ENCODE measurements at regions not wholly inside any gene's neighbourhood (a gene's known extent, or its start where the extent isn't known, plus 50 kb on each side); places are given as distances from the start of the nearest gene placed in this dataset.

GRCh38 chr1:72777918-72778317 is 495.6 kb upstream of the NEGR1 start:
- no peaks in the 10 kb centered on the region for H3F3A ChIP-seq (ENCODE audit: insufficient read depth)
- H3K36me3 ChIP-seq (ENCODE audit: low read length): no peaks in the 10 kb centered on the region
- H4K20me1 ChIP-seq (ENCODE audit: low read depth, low read length): no peaks in the 10 kb centered on the region
- H3K4me2 ChIP-seq (ENCODE audit: low read depth, low read length, poor library complexity, severe bottlenecking): no peak overlapping the region
- no peaks in the 10 kb centered on the region for H3K9me2 ChIP-seq (replicated peaks; ENCODE audit: insufficient read depth, low read length)
- H3K27me3 ChIP-seq (ENCODE audit: low read length): no peaks in the 10 kb centered on the region
- TF ChIP-seq, protein P1, sequence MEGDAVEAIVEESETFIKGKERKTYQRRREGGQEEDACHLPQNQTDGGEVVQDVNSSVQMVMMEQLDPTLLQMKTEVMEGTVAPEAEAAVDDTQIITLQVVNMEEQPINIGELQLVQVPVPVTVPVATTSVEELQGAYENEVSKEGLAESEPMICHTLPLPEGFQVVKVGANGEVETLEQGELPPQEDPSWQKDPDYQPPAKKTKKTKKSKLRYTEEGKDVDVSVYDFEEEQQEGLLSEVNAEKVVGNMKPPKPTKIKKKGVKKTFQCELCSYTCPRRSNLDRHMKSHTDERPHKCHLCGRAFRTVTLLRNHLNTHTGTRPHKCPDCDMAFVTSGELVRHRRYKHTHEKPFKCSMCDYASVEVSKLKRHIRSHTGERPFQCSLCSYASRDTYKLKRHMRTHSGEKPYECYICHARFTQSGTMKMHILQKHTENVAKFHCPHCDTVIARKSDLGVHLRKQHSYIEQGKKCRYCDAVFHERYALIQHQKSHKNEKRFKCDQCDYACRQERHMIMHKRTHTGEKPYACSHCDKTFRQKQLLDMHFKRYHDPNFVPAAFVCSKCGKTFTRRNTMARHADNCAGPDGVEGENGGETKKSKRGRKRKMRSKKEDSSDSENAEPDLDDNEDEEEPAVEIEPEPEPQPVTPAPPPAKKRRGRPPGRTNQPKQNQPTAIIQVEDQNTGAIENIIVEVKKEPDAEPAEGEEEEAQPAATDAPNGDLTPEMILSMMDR (IDR thresholded peaks at IDR 0.05; ENCODE audit: insufficient read depth, low read length, poor library complexity, severe bottlenecking): no peak
- TF ChIP-seq EZH2phosphoT487 (conservative IDR thresholded peaks at IDR 0.05; ENCODE audit: low read length): no peak
- no peaks in the 10 kb centered on the region for H3K9me3 ChIP-seq (ENCODE audit: insufficient read depth, low read length)
- no peak overlapping the region for H3K4me3 ChIP-seq (ENCODE audit: insufficient read depth, low read length, poor library complexity, severe bottlenecking)
- no peak overlapping the region for H3K27ac ChIP-seq (ENCODE audit: low read depth, low read length)
- no peaks in the 10 kb centered on the region for H3K79me2 ChIP-seq (ENCODE audit: insufficient read depth, low read length)
- H3K9ac ChIP-seq (ENCODE audit: low read length): no peak overlapping the region
- H2AFZ ChIP-seq (ENCODE audit: low read depth, low read length, severe bottlenecking): no peak overlapping the region

GRCh38 chr1:72763481-72763880 is 481.1 kb upstream of the NEGR1 start:
- H3K4me2 ChIP-seq (ENCODE audit: low read depth, low read length, poor library complexity, severe bottlenecking): no peak overlapping the region
- H3K36me3 ChIP-seq (ENCODE audit: low read length): no peaks in the 10 kb centered on the region
- no peaks in the 10 kb centered on the region; the same call in 1 of the 2 replicates for H3K9me2 ChIP-seq (replicated peaks; ENCODE audit: insufficient read depth, low read length)
- H3K27ac ChIP-seq (ENCODE audit: low read depth, low read length): no peak overlapping the region
- H3K4me3 ChIP-seq (ENCODE audit: insufficient read depth, low read length, poor library complexity, severe bottlenecking): no peak overlapping the region
- no peaks in the 10 kb centered on the region for H3K27me3 ChIP-seq (ENCODE audit: low read length)
- H3K9me3 ChIP-seq (ENCODE audit: insufficient read depth, low read length): no peaks in the 10 kb centered on the region
- H3K79me2 ChIP-seq (ENCODE audit: insufficient read depth, low read length): no peaks in the 10 kb centered on the region
- TF ChIP-seq EZH2phosphoT487 (conservative IDR thresholded peaks at IDR 0.05; ENCODE audit: low read length): no peak
- TF ChIP-seq, protein P1 (IDR thresholded peaks at IDR 0.05; ENCODE audit: insufficient read depth, low read length, poor library complexity, severe bottlenecking): no peak
- no peaks in the 10 kb centered on the region for H3F3A ChIP-seq (ENCODE audit: insufficient read depth)
- no peak overlapping the region for H3K9ac ChIP-seq (ENCODE audit: low read length)
- H2AFZ ChIP-seq (ENCODE audit: low read depth, low read length, severe bottlenecking): no peak overlapping the region
- no peaks in the 10 kb centered on the region for H4K20me1 ChIP-seq (ENCODE audit: low read depth, low read length)

DNA sequence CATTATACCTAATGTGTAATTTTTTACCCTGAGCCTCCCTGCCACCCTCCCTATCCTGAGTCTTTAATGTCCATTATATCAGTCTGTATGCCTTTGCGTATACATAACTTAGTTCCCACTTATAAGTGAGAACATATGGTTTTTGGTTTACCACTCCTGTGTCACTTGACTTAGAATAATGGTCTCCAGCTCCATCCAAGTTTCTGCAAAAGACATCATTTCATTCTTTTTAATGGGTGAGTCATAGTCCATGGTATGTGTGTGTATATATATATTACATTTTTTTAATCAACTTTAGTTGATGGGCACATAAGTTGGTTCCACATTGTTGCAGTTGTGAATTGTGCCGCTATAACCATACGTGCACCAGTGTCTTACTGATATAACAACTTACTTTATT is 477.1 kb upstream of the NEGR1 start:
- Histone ChIP-seq H3K36me3 (ENCODE audit: low read length) (no peaks in the 10 kb centered on the region), H4K20me1 (ENCODE audit: low read depth, low read length) (no peaks in the 10 kb centered on the region), H3K79me2 (ENCODE audit: insufficient read depth, low read length) (no peaks in the 10 kb centered on the region), H3K4me3 (ENCODE audit: insufficient read depth, low read length, poor library complexity, severe bottlenecking) (no peak overlapping the region), H3F3A (ENCODE audit: insufficient read depth) (no peaks in the 10 kb centered on the region), H3K4me2 (ENCODE audit: low read depth, low read length, poor library complexity, severe bottlenecking) (no peak overlapping the region), H3K27me3 (ENCODE audit: low read length) (no peaks in the 10 kb centered on the region), H3K9me3 (ENCODE audit: insufficient read depth, low read length) (no peaks in the 10 kb centered on the region), H3K27ac (ENCODE audit: low read depth, low read length) (no peak overlapping the region), H3K9me2 (replicated peaks; ENCODE audit: insufficient read depth, low read length) (no peaks in the 10 kb centered on the region; the same call in 1 of the 2 replicates), H2AFZ (ENCODE audit: low read depth, low read length, severe bottlenecking) (no peak overlapping the region), H3K9ac (ENCODE audit: low read length) (no peak overlapping the region)
- TF ChIP-seq EZH2phosphoT487 (conservative IDR thresholded peaks at IDR 0.05; ENCODE audit: low read length): no peak
- TF ChIP-seq, protein P1 (IDR thresholded peaks at IDR 0.05; ENCODE audit: insufficient read depth, low read length, poor library complexity, severe bottlenecking): no peak
